ENCODE measurements at regions not wholly inside any gene's neighbourhood (a gene's known extent, or its start where the extent isn't known, plus 50 kb on each side); places are given as distances from the start of the nearest gene placed in this dataset.
"Not testable (repeated sequence)": the region's sequence is repeated elsewhere in the genome, so short reads cannot be mapped to it uniquely, and the experiment has no call there.

- no peak for DNase-seq (ENCODE audit: low spot score)
Observed at GRCh38 chr1:217921126-217921904, 290.2 kb downstream of the SPATA17 start.

- no peak for DNase-seq (ENCODE audit: low spot score)
Observed at GRCh38 chr1:217924924-217925323, 293.8 kb downstream of the SPATA17 start.

- DNase-seq (ENCODE audit: low spot score) = no peak
Observed at GRCh38 chr1:217929213-217929885, 298.2 kb downstream of the SPATA17 start.

- DNase-seq (ENCODE audit: low spot score) = no peak
Observed at GRCh38 chr1:217943361-217943760, 312.2 kb downstream of the SPATA17 start.

GRCh38 chr1:217944550-217944949 lies 313.4 kb downstream of the SPATA17 start:
- no peak for DNase-seq (ENCODE audit: low spot score)

GRCh38 chr1:217946511-217946910 lies 315.4 kb downstream of the SPATA17 start:
- no peak for DNase-seq (ENCODE audit: low spot score)

- no peak for DNase-seq (ENCODE audit: low spot score)
Observed at GRCh38 chr1:217948741-217949140, 317.6 kb downstream of the SPATA17 start.

GRCh38 chr1:217953330-217953729 lies 322.2 kb downstream of the SPATA17 start:
- DNase-seq (ENCODE audit: low spot score) = no peak

GRCh38 chr1:217953922-217954321 lies 322.8 kb downstream of the SPATA17 start:
- DNase-seq (ENCODE audit: low spot score) = no peak

GRCh38 chr1:217955723-217956122 lies 324.6 kb downstream of the SPATA17 start:
- no peak for DNase-seq (ENCODE audit: low spot score)

GRCh38 chr1:217965156-217965786 lies 319.8 kb upstream of the RRP15 start:
- DNase-seq (ENCODE audit: low spot score) = no peak

- DNase-seq (ENCODE audit: low spot score) = no peak
Observed at GRCh38 chr1:217968085-217968484, 317.0 kb upstream of the RRP15 start.

- no peak for DNase-seq (ENCODE audit: low spot score)
Observed at GRCh38 chr1:217969428-217969827, 315.7 kb upstream of the RRP15 start.

- no peak for DNase-seq (ENCODE audit: low spot score)
Observed at GRCh38 chr1:217977943-217978342, 307.1 kb upstream of the RRP15 start.

GRCh38 chr1:217981430-217981829 lies 303.7 kb upstream of the RRP15 start:
- DNase-seq (ENCODE audit: low spot score) = no peak

- no peak for DNase-seq (ENCODE audit: low spot score)
Observed at GRCh38 chr1:217982331-217983050, 302.6 kb upstream of the RRP15 start.

GRCh38 chr1:217983051-217983375 lies 302.1 kb upstream of the RRP15 start:
- no peak for DNase-seq (ENCODE audit: low spot score)

- DNase-seq (ENCODE audit: low spot score) = no peak
Observed at GRCh38 chr1:217985641-217986040, 299.5 kb upstream of the RRP15 start.

GRCh38 chr1:217989510-217989909 lies 295.6 kb upstream of the RRP15 start:
- DNase-seq (ENCODE audit: low spot score) = no peak

GRCh38 chr1:217993439-217993838 lies 291.7 kb upstream of the RRP15 start:
- no peak for DNase-seq (ENCODE audit: low spot score)

GRCh38 chr1:218008296-218008695 lies 276.8 kb upstream of the RRP15 start:
- DNase-seq (ENCODE audit: low spot score) = not testable (repeated sequence)

GRCh38 chr1:218015106-218015505 lies 270.0 kb upstream of the RRP15 start:
- not testable (repeated sequence) for DNase-seq (ENCODE audit: low spot score)

All from COLO829 (cell line).